Lower leg skin (tissue), 4 donors: ENCODE measurements at regions not wholly inside any gene's neighbourhood (a gene's known extent, or its start where the extent isn't known, plus 50 kb on each side); places are given as distances from the start of the nearest gene placed in this dataset.

Experiments used
- DNase-seq, 2 donors: peaks; one replicate each; pipeline ENCODE4 v3.0.0-alpha.2; 2019; ENCODE audit warnings: low spot score in 2 of 2
- H3K4me3 ChIP-seq: fragments of 200-600 bp; sonication (generic); 2 replicates; pipeline ENCODE4 v1.5.1; 2017; ENCODE audit warnings: mild to moderate bottlenecking, low read depth; ENCODE audit not compliant: poor library complexity, severe bottlenecking
- POLR2A ChIP-seq, 2 donors: fragments of 450-650 bp; IDR thresholded peaks; one replicate each; pipeline ENCODE4 v1.6.1; 2016 to 2017; ENCODE audit warnings: antibody characterized with exemption in 2 of 2, mild to moderate bottlenecking in 1 of 2, moderate library complexity in 1 of 2
- WGBS, 2 donors: methylation state at CpG; one replicate each; pipeline ENCODE4 v1.1.5; 2018; 5-methylcytosine and 5-hydroxymethylcytosine counted together
- intact Hi-C: fragments of 100-400 bp; cut with DNase I; formaldehyde crosslinking; loops from one replicate; pipeline ENCODE4 v1.15.0; 2023; ENCODE audit warnings: low total_unique reads
- TF ChIP-seq, protein P1 (sequence below), 3 donors: fragments of 450-650 bp; IDR thresholded peaks; one replicate each; pipeline ENCODE4 v1.5.1; 2016; ENCODE audit warnings: antibody characterized with exemption in 3 of 3, mild to moderate bottlenecking in 3 of 3, moderate library complexity in 2 of 3

- TF ChIP-seq, protein P1, sequence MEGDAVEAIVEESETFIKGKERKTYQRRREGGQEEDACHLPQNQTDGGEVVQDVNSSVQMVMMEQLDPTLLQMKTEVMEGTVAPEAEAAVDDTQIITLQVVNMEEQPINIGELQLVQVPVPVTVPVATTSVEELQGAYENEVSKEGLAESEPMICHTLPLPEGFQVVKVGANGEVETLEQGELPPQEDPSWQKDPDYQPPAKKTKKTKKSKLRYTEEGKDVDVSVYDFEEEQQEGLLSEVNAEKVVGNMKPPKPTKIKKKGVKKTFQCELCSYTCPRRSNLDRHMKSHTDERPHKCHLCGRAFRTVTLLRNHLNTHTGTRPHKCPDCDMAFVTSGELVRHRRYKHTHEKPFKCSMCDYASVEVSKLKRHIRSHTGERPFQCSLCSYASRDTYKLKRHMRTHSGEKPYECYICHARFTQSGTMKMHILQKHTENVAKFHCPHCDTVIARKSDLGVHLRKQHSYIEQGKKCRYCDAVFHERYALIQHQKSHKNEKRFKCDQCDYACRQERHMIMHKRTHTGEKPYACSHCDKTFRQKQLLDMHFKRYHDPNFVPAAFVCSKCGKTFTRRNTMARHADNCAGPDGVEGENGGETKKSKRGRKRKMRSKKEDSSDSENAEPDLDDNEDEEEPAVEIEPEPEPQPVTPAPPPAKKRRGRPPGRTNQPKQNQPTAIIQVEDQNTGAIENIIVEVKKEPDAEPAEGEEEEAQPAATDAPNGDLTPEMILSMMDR (IDR thresholded peaks at IDR 0.05), result no peak
- TF ChIP-seq POLR2A (IDR thresholded peaks at IDR 0.05), result no peak
- DNase-seq, result no peak
- WGBS, 2 donors, result 51 to 57% methylated on average over 3 of the region's 3 CpGs
- intact Hi-C loops, result no loop called here
- H3K4me3 ChIP-seq, result no peak overlapping the region
Measured at GRCh38 chr4:187232196-187232595, 508.5 kb upstream of the FAT1 start.

DNA sequence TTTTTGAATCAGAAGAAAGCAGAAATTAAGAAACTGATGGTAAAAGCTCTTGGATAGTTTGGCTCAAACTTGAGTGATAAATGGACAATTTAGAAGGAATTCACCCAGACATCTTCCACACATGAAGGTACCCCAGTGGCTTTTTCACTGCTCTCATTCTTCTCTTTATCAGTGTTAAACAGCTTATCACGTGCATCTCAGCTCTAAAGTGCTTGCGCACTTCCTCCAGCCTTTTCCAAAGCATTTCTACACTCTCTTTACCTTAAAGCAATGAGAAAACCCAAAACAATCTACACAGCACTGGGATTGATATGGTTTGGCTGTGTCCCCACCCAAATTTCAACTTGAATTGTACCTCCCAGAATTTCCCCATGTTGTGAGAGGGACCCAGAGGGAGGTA lies 509.1 kb upstream of the FAT1 start:
- TF ChIP-seq, protein P1 (IDR thresholded peaks at IDR 0.05), result no peak
- WGBS, 2 donors, result 84 to 92% methylated on average over 2 of the region's 2 CpGs
- DNase-seq, result no peak
- H3K4me3 ChIP-seq, result no peak overlapping the region
- intact Hi-C loops, result no loop called here

DNA sequence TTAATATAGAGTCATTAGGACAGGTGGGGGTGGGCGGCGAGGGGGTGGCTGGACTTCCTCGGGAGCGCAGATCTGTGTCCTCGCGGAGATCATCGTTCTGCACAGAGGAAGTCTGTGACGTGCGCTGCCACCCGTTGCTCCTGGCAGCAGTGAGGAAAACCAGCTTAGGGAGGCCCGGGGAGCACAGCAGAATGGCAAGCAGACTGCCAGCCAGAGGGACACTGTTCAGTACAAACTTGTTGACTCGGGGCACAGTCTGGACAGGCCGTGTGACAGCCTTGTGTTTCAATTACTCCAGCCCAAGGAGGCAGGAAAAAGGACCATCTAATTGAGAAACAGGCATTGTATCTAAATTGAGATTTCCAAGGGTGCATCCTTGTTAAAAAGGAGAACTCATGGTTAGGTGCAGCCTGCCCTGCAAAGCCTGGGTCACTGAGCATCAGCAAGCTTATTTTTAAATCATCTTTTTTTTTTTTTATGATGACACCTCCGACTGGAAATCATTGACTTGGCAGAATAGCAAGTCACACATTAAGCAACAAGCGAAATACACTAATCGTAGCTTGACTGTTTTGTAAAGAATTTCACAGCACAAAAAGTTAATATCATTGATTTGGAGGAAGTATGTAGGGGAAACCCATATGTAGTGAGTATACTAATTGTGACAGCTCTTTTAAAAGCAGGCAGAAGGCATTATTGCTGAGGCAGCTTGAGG lies 512.0 kb upstream of the FAT1 start:
- 77 to 82% methylated on average over 16 of the region's 16 CpGs for WGBS, 2 donors
- intact Hi-C loops, result no loop called here
- TF ChIP-seq, protein P1 (IDR thresholded peaks at IDR 0.05), result no peak
- no peak for TF ChIP-seq POLR2A (IDR thresholded peaks at IDR 0.05)
- no peak for DNase-seq
- no peak overlapping the region for H3K4me3 ChIP-seq

GRCh38 chr4:187236209-187236890 lies 512.7 kb upstream of the FAT1 start:
- intact Hi-C loops, result no loop called here
- DNase-seq, result no peak
- WGBS, 2 donors, result 69 to 79% methylated on average over 4 of the region's 4 CpGs
- TF ChIP-seq, protein P1 (IDR thresholded peaks at IDR 0.05), result no peak
- TF ChIP-seq POLR2A (IDR thresholded peaks at IDR 0.05), result no peak
- H3K4me3 ChIP-seq, result no peak overlapping the region

- DNase-seq, result no peak
- H3K4me3 ChIP-seq, result no peak overlapping the region
- intact Hi-C loops, result no loop called here
- TF ChIP-seq, protein P1 (IDR thresholded peaks at IDR 0.05), result no peak
- no peak for TF ChIP-seq POLR2A (IDR thresholded peaks at IDR 0.05)
Measured at GRCh38 chr4:187238646-187239045, 515.0 kb upstream of the FAT1 start.
